Left lung (tissue), 4 donors: ENCODE measurements at regions not wholly inside any gene's neighbourhood (a gene's known extent, or its start where the extent isn't known, plus 50 kb on each side); places are given as distances from the start of the nearest gene placed in this dataset.

Experiments used
- ATAC-seq: fragments of 200-7000 bp; cut with Tn5 transposase; one replicate; pipeline ENCODE4 v1.9.1; 2020; ENCODE audit warnings: moderate library complexity
- DNase-seq, 4 donors: peaks; one replicate each; pipeline ENCODE4 v3.0.0-alpha.2; 2013 to 2020
- H3K27ac ChIP-seq, 2 donors: fragments of 200-600 bp; sonication (generic) in 1 of 2; one replicate each; pipeline versions ENCODE4 v1.5.0 to v1.8.0; 2020 to 2021
- H3K27me3 ChIP-seq, 2 donors: fragments of 200-600 bp; sonication (generic) in 1 of 2; one replicate each; pipeline versions ENCODE4 v1.5.0 to v1.8.0; 2020 to 2021
- H3K36me3 ChIP-seq, 2 donors: fragments of 200-600 bp; sonication (generic) in 1 of 2; one replicate each; pipeline versions ENCODE4 v1.5.0 to v1.8.0; 2020 to 2021
- H3K4me1 ChIP-seq, 2 donors: fragments of 200-600 bp; one replicate each; pipeline ENCODE4 v1.8.0; 2021
- H3K4me3 ChIP-seq, 2 donors: fragments of 200-600 bp; sonication (generic) in 1 of 2; one replicate each; pipeline versions ENCODE4 v1.5.0 to v1.8.0; 2020 to 2021; ENCODE audit warnings: mild to moderate bottlenecking in 1 of 2
- H3K9me3 ChIP-seq, 2 donors: fragments of 200-600 bp; sonication (generic) in 1 of 2; one replicate each; pipeline versions ENCODE4 v1.5.0 to v1.8.0; 2020 to 2021
- CTCF ChIP-seq, 2 donors: fragments of 200-600 bp; sonication (generic) in 1 of 2; IDR thresholded peaks; one replicate each; pipeline versions ENCODE4 v1.5.0 to v1.8.0; 2021; ENCODE audit warnings: antibody characterized with exemption in 2 of 2
- intact Hi-C, 2 donors: fragments of 100-400 bp; cut with DNase I; formaldehyde crosslinking; loops; one replicate each; pipeline versions ENCODE4 v1.11.2 to v1.14.2; 2022
- donor health status: DM: no; HTN: yes; CAD: no.
- donor health status: DM: no; HTN: no; CAD: no.

- ATAC-seq (no peak), DNase-seq (no peak)
- H3K27me3 ChIP-seq: no peaks in the 10 kb centered on the region
- no peak overlapping the region for H3K27ac ChIP-seq
- H3K4me3 ChIP-seq: no peak overlapping the region
- intact Hi-C loops: no loop called here
- no peaks in the 10 kb centered on the region for H3K4me1 ChIP-seq
- H3K9me3 ChIP-seq: no peaks in the 10 kb centered on the region
- TF ChIP-seq CTCF (IDR thresholded peaks at IDR 0.05): no peak
- H3K36me3 ChIP-seq: no peaks in the 10 kb centered on the region
Observed at GRCh38 chr4:111671756-111672155, 473.5 kb upstream of the FAM241A start.

- Histone ChIP-seq H3K9me3 (no peaks in the 10 kb centered on the region), H3K27ac (no peak overlapping the region), H3K27me3 (no peaks in the 10 kb centered on the region), H3K4me1 (no peaks in the 10 kb centered on the region), H3K4me3 (no peak overlapping the region), H3K36me3 (no peaks in the 10 kb centered on the region)
- ATAC-seq: no peak
- no peak for DNase-seq
- intact Hi-C loops: no loop called here
- TF ChIP-seq CTCF (IDR thresholded peaks at IDR 0.05): no peak
Observed at GRCh38 chr4:111675746-111676145, 469.5 kb upstream of the FAM241A start.

GRCh38 chr4:111676533-111676932 is 468.7 kb upstream of the FAM241A start:
- H3K27ac ChIP-seq: no peak overlapping the region
- DNase-seq: no peak
- intact Hi-C loops: no loop called here
- H3K9me3 ChIP-seq: no peaks in the 10 kb centered on the region
- no peaks in the 10 kb centered on the region for H3K36me3 ChIP-seq
- no peak for TF ChIP-seq CTCF (IDR thresholded peaks at IDR 0.05)
- no peaks in the 10 kb centered on the region for H3K27me3 ChIP-seq
- no peak for ATAC-seq
- no peak overlapping the region for H3K4me3 ChIP-seq
- H3K4me1 ChIP-seq: no peaks in the 10 kb centered on the region

GRCh38 chr4:111678479-111678878 is 466.8 kb upstream of the FAM241A start:
- H3K36me3 ChIP-seq: no peaks in the 10 kb centered on the region
- intact Hi-C loops: no loop called here
- H3K27me3 ChIP-seq: no peaks in the 10 kb centered on the region
- H3K9me3 ChIP-seq: no peaks in the 10 kb centered on the region
- peak; percentile 14 for ATAC-seq
- H3K27ac ChIP-seq: no peak overlapping the region
- no peaks in the 10 kb centered on the region for H3K4me1 ChIP-seq
- TF ChIP-seq CTCF (IDR thresholded peaks at IDR 0.05): no peak
- peak in 2 of 4 donors; percentile 19 to 34 for DNase-seq
- no peak overlapping the region for H3K4me3 ChIP-seq

GRCh38 chr4:111678908-111679307 is 466.3 kb upstream of the FAM241A start:
- no peak for DNase-seq
- Histone ChIP-seq H3K4me1 (no peaks in the 10 kb centered on the region), H3K36me3 (no peaks in the 10 kb centered on the region), H3K4me3 (no peak overlapping the region), H3K27ac (no peak overlapping the region), H3K27me3 (no peaks in the 10 kb centered on the region), H3K9me3 (no peaks in the 10 kb centered on the region)
- no peak for TF ChIP-seq CTCF (IDR thresholded peaks at IDR 0.05)
- intact Hi-C loops: no loop called here
- ATAC-seq: no peak
